ENCODE measurements at regions not wholly inside any gene's neighbourhood (a gene's known extent, or its start where the extent isn't known, plus 50 kb on each side); places are given as distances from the start of the nearest gene placed in this dataset.

- no peak for DNase-seq
- intact Hi-C loops (cut with DNase I), result no loop called here
- ATAC-seq, result no peak
Observed at GRCh38 chr13:75073786-75074185, 408.2 kb downstream of the TBC1D4 start.

- DNase-seq (no peak), ATAC-seq (no peak)
- intact Hi-C loops (cut with DNase I), result no loop called here
Observed at GRCh38 chr13:75072891-75073290, 409.1 kb downstream of the TBC1D4 start.

GRCh38 chr13:75072368-75072767, 409.6 kb downstream of the TBC1D4 start:
- DNase-seq (no peak), ATAC-seq (no peak)
- intact Hi-C loops (cut with DNase I), result no loop called here

GRCh38 chr13:75071796-75072195, 410.2 kb downstream of the TBC1D4 start:
- ATAC-seq (no peak), DNase-seq (no peak)
- intact Hi-C loops (cut with DNase I), result no loop called here

GRCh38 chr13:75071395-75071794, 410.6 kb downstream of the TBC1D4 start:
- ATAC-seq, result no peak
- intact Hi-C loops (cut with DNase I), result no loop called here
- DNase-seq, result no peak

- intact Hi-C loops (cut with DNase I), result no loop called here
- DNase-seq (no peak), ATAC-seq (no peak)
Observed at GRCh38 chr13:75061909-75062308, 420.1 kb downstream of the TBC1D4 start.

- intact Hi-C loops (cut with DNase I), result no loop called here
- ATAC-seq (no peak), DNase-seq (no peak)
Observed at GRCh38 chr13:75055296-75055695, 426.7 kb downstream of the TBC1D4 start.

- intact Hi-C loops (cut with DNase I), result no loop called here
- DNase-seq (no peak), ATAC-seq (no peak)
Observed at GRCh38 chr13:75052616-75053015, 429.4 kb downstream of the TBC1D4 start.

- no peak for ATAC-seq
- intact Hi-C loops (cut with DNase I), result no loop called here
Observed at GRCh38 chr13:75050419-75051046, 431.4 kb downstream of the TBC1D4 start.

GRCh38 chr13:75049735-75050335, 432.1 kb downstream of the TBC1D4 start:
- no peak for ATAC-seq
- DNase-seq, result no peak
- intact Hi-C loops (cut with DNase I), result no loop called here

More at GRCh38 chr13:75050419-75051046, 431.4 kb downstream of the TBC1D4 start:
- DNase-seq, result no peak

- intact Hi-C loops (cut with DNase I), result no loop called here
- no peak for DNase-seq
- no peak for ATAC-seq
Observed at GRCh38 chr13:75042807-75043206, 439.2 kb downstream of the TBC1D4 start.

- intact Hi-C loops (cut with DNase I), result no loop called here
- ATAC-seq (no peak), DNase-seq (no peak)
Observed at GRCh38 chr13:75038393-75039113, 443.4 kb downstream of the TBC1D4 start.

- intact Hi-C loops (cut with DNase I), result no loop called here
- DNase-seq (no peak), ATAC-seq (no peak)
Observed at GRCh38 chr13:75025956-75026355, 456.0 kb downstream of the TBC1D4 start.

- intact Hi-C loops (cut with DNase I), result no loop called here
Observed at GRCh38 chr13:75024602-75025001, 457.4 kb downstream of the TBC1D4 start.

GRCh38 chr13:75023609-75024008, 458.4 kb downstream of the TBC1D4 start:
- intact Hi-C loops (cut with DNase I), result no loop called here
- ATAC-seq (no peak), DNase-seq (no peak)

More at GRCh38 chr13:75024602-75025001, 457.4 kb downstream of the TBC1D4 start:
- no peak for ATAC-seq
- no peak for DNase-seq

- ATAC-seq (no peak), DNase-seq (no peak)
- intact Hi-C loops (cut with DNase I), result no loop called here
Observed at GRCh38 chr13:75021151-75021550, 460.8 kb downstream of the TBC1D4 start.

- no peak for ATAC-seq
- intact Hi-C loops (cut with DNase I), result no loop called here
Observed at GRCh38 chr13:75016225-75016624, 465.7 kb downstream of the TBC1D4 start.

GRCh38 chr13:75013818-75014217, 468.2 kb downstream of the TBC1D4 start:
- DNase-seq, result no peak
- intact Hi-C loops (cut with DNase I), result no loop called here
- no peak for ATAC-seq

More at GRCh38 chr13:75016225-75016624, 465.7 kb downstream of the TBC1D4 start:
- DNase-seq, result no peak

GRCh38 chr13:75010941-75011340, 471.0 kb downstream of the TBC1D4 start:
- ATAC-seq (no peak), DNase-seq (no peak)
- intact Hi-C loops (cut with DNase I), result no loop called here

- DNase-seq, result no peak
- no peak for ATAC-seq
- intact Hi-C loops (cut with DNase I), result no loop called here
Observed at GRCh38 chr13:75008926-75009325, 473.0 kb downstream of the TBC1D4 start.

- ATAC-seq (no peak), DNase-seq (no peak)
- intact Hi-C loops (cut with DNase I), result no loop called here
Observed at GRCh38 chr13:74990992-74991391, 491.0 kb downstream of the TBC1D4 start.
